Globus pallidus (tissue), 1 donor: ENCODE measurements at regions not wholly inside any gene's neighbourhood (a gene's known extent, or its start where the extent isn't known, plus 50 kb on each side); places are given as distances from the start of the nearest gene placed in this dataset.
A peak's percentile ranks its signal among the peaks of the same experiment; 100 is the strongest.

ENCODE experiments used
- DNase-seq: peaks from one replicate; pipeline ENCODE4 v3.0.0-alpha.2; 2015; ENCODE audit warnings: low spot score

GRCh38 chr5:88144219-88145001 is 124.2 kb downstream of the TMEM161B start:
- peak; percentile 71 for DNase-seq

GRCh38 chr5:88143693-88144218 is 124.9 kb downstream of the TMEM161B start:
- DNase-seq = no peak

- peak; percentile 76 for DNase-seq
Observed at GRCh38 chr5:88142886-88143692, 125.6 kb downstream of the TMEM161B start.

GRCh38 chr5:88142636-88142885 is 126.1 kb downstream of the TMEM161B start:
- no peak for DNase-seq

GRCh38 chr5:88140856-88141752 is 127.5 kb downstream of the TMEM161B start:
- peak; percentile 100 for DNase-seq

GRCh38 chr5:88140396-88140855 is 128.2 kb downstream of the TMEM161B start:
- DNase-seq = peak; percentile 77

GRCh38 chr5:88130211-88130815 is 138.3 kb downstream of the TMEM161B start:
- DNase-seq = no peak

- DNase-seq = no peak
Observed at GRCh38 chr5:88128813-88129212, 139.8 kb downstream of the TMEM161B start.

GRCh38 chr5:88119535-88120125 is 149.0 kb downstream of the TMEM161B start:
- no peak for DNase-seq

- no peak for DNase-seq
Observed at GRCh38 chr5:88118179-88118578, 150.5 kb downstream of the TMEM161B start.

- no peak for DNase-seq
Observed at GRCh38 chr5:88117546-88117945, 151.1 kb downstream of the TMEM161B start.

GRCh38 chr5:88116396-88116795 is 152.2 kb downstream of the TMEM161B start:
- no peak for DNase-seq

GRCh38 chr5:88115211-88115610 is 153.4 kb downstream of the TMEM161B start:
- DNase-seq = no peak

GRCh38 chr5:88113429-88113828 is 155.2 kb downstream of the TMEM161B start:
- DNase-seq = no peak

- no peak for DNase-seq
Observed at GRCh38 chr5:88109818-88110217, 158.8 kb downstream of the TMEM161B start.

- peak; percentile 16 for DNase-seq
Observed at GRCh38 chr5:88108490-88109279, 160.0 kb downstream of the TMEM161B start.

GRCh38 chr5:88094906-88095496 is 173.6 kb downstream of the TMEM161B start:
- DNase-seq = no peak

- peak; percentile 31 for DNase-seq
Observed at GRCh38 chr5:88094403-88094802, 174.2 kb downstream of the TMEM161B start.

- DNase-seq = no peak
Observed at GRCh38 chr5:88093765-88094164, 174.9 kb downstream of the TMEM161B start.
